ENCODE measurements at regions not wholly inside any gene's neighbourhood (a gene's known extent, or its start where the extent isn't known, plus 50 kb on each side); places are given as distances from the start of the nearest gene placed in this dataset.

GRCh38 chr2:7437141-7437540 lies 519.9 kb downstream of the RNF144A start:
- TF ChIP-seq POLR2AphosphoS5 (IDR thresholded peaks at IDR 0.05; ENCODE audit: low read depth, low read length) (no peak), POLR2A (IDR thresholded peaks at IDR 0.05; ENCODE audit: low read depth, low read length) (no peak), SPI1 (IDR thresholded peaks at IDR 0.05; ENCODE audit: low read depth, low read length) (no peak)

Data from GM12891 (cell line).